ENCODE measurements at regions not wholly inside any gene's neighbourhood (a gene's known extent, or its start where the extent isn't known, plus 50 kb on each side); places are given as distances from the start of the nearest gene placed in this dataset.

DNA sequence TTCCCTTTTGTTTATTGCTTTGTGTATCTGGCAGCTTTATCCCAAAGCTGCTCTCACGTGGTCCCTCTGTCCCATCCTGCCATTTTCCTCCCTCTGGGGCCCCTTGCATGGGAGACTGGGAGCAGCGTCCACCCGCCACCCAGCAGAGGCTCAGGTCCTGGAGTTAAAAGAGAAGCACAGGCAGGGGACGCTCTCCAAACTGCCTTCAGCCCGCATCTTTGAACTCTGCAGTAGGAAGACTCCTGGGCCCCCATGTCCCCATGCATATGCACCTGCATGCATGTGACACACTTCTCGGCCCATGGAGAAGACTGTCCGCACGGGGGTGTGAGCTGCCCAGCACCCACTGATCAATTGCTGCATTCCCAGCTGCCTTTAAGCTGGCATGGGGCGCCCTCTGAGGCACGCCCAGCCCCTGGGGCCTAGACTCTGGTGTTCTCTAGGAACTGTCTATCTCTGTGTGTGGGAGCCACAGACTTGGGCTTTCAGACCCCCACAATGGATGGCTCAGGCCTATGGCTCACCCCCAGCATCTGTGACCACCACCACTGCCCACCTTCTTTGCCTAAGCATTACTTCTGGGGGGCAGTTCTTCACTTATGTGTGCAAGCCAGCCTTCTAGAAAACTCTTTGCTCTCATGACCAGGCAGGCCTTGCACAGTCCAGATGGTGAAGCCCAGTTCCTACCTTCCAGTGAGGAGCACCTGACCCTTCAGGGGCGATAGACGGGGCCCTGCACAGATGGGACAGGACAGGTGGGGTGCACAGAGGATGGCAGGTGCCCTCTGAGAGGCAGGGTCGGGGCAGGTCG, 96.1 kb upstream of the DIO3 start:
- no peak overlapping the region for H3K4me3 ChIP-seq (ENCODE audit: control insufficient read depth, low read depth, low read length)
- TF ChIP-seq, protein P1, sequence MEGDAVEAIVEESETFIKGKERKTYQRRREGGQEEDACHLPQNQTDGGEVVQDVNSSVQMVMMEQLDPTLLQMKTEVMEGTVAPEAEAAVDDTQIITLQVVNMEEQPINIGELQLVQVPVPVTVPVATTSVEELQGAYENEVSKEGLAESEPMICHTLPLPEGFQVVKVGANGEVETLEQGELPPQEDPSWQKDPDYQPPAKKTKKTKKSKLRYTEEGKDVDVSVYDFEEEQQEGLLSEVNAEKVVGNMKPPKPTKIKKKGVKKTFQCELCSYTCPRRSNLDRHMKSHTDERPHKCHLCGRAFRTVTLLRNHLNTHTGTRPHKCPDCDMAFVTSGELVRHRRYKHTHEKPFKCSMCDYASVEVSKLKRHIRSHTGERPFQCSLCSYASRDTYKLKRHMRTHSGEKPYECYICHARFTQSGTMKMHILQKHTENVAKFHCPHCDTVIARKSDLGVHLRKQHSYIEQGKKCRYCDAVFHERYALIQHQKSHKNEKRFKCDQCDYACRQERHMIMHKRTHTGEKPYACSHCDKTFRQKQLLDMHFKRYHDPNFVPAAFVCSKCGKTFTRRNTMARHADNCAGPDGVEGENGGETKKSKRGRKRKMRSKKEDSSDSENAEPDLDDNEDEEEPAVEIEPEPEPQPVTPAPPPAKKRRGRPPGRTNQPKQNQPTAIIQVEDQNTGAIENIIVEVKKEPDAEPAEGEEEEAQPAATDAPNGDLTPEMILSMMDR (conservative IDR thresholded peaks at IDR 0.05; ENCODE audit: control insufficient read depth, insufficient read depth, low read depth, low read length) = no peak
- DNase-seq (ENCODE audit: low read depth) = no peak

DNA sequence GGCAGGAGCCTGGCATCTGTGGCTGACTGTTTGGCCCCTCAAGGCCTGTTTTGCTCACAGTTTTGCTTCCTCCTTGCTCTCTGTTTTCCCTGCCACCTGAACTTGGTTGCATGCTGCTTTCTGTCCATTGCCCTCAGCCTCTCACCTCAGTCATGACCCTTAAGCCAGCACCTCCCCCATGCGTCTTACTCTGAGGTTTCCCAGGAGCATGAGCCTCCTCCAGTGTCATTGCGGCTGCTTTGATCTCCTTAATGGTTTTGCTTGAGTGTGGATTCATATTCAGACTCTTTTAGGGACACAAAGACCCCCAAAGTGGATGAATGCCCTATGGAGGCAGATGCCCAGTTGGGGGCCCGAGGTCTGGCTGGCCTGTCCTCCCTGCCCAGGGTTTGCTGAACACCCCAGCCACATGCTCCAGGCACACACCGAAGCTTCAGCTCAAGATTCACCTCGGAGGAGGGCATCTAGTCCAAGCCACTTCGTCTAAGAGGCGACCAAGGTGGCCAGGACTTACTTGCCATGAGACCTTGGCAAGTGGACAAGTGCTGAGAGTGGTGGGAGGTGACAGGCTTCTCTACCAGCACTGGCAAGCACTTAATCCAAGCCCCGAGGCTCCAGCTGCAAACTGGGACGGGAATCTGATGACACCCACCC, 95.4 kb upstream of the DIO3 start:
- H3K4me3 ChIP-seq (ENCODE audit: control insufficient read depth, low read depth, low read length) = no peak overlapping the region
- TF ChIP-seq, protein P1 (conservative IDR thresholded peaks at IDR 0.05; ENCODE audit: control insufficient read depth, insufficient read depth, low read depth, low read length) = no peak
- DNase-seq (ENCODE audit: low read depth) = no peak

DNA sequence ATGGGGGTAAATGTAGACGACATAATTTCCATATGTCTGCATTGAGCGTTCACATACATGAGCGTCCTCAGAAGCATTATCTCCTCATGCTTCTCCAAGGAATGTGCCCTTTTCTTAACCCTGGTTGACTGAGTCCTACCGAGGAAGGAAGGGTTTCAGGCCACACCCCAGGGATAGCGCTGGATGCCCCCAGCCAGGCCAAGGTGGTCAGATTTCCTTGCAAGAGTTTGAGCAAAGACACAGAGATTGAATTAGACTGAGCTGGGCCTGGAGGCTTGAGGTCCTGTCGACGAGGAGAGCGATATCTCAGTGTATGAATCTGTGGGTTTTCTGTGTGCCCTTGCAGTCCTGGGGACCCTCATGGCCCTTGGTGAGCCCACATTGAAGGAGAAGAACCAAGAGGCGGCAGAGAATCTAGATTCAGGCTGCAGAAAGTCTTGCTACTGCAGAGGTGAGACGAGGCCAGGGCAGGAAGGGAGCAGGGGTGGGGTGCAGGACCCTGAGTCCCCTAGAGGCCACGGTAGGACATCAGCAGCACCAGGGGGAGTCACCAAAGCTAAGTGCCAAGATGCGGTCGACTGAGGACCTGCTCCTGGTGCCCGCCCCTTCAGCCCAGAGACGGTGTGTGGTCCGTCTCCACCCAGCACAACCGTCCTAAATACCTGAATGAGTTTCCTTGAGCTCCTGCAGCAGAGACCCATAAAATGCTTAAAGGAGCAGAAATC, 94.7 kb upstream of the DIO3 start:
- no peak overlapping the region for H3K4me3 ChIP-seq (ENCODE audit: control insufficient read depth, low read depth, low read length)
- TF ChIP-seq, protein P1 (conservative IDR thresholded peaks at IDR 0.05; ENCODE audit: control insufficient read depth, insufficient read depth, low read depth, low read length) = no peak
- DNase-seq (ENCODE audit: low read depth) = no peak

DNA sequence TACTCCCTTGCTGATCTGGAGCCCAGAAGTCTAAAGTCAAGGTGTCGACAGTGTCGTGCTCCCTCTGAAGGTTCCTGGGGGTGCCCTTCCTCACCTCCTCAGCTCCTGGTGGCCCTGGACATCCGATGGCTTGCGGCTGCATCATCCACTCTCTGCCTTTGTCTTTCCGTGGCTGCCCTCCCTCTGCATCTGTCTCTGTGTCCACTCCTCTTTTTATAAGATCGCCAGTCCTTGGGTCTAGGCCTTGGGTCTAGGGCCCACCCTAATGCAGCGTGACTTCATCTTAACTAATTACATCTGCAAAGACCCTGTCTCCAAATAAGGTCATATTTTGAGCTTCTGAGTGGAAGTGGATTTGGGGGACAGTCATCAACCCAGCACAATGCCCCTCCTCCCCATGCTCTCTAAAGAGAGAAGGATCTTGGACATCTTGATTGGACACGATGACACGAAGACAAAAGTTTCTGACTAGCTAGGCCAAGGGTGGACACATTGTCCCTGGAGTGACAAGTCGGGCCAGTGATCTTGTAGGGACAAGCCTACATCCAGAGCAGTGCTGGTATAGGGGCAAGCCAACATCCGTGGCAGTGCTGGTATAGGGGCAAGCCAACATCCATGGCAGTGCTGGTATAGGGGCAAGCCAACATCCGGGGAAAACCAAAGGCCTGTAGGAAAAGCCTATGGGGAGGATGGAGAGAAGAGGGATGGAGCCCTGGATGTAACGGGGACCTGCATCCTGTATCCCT, 93.9 kb upstream of the DIO3 start:
- DNase-seq (ENCODE audit: low read depth) = no peak
- TF ChIP-seq, protein P1 (conservative IDR thresholded peaks at IDR 0.05; ENCODE audit: control insufficient read depth, insufficient read depth, low read depth, low read length) = no peak
- no peak overlapping the region for H3K4me3 ChIP-seq (ENCODE audit: control insufficient read depth, low read depth, low read length)

DNA sequence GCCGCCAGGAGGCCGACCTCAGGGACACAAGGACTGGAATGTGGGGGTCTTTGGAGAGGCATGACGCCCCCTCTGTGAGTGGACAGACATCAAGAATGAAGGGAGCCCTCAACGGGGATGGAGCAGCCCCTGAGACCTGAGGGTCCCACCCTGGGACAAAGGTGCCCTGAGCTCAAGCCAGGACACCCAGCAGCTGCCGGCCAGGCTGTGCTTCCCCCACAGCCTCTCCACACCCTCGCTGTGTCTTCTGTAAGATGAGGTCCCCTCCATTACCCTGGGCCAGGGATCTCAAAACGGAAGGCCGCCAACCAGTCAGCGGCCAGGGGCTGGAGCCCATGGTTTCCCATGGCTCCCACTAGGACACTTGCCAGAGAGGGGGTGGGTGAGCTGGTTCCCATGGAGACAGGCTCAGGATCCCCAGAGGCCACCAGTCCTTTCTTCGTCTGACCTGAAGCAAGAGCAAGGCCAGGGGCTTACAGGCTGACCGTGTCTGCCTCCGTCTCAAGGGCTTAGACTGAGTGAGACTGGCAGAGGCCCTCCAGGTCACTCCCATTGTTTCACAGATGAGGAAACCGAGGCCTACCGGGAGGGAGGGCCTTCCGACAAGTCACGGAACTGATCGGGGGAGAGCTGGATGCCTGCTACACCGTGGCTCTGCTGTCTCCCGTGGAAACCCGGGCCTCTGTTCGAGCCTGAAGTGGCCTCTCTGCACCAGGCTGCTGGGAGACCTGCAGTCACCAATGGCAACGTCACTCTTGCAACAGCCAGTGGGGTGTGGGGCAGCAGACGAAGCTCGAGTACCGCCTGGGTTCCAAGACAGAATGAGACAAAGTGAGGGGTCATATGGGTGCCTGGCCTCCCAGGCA, 91.7 kb upstream of the DIO3 start:
- TF ChIP-seq, protein P1 (conservative IDR thresholded peaks at IDR 0.05; ENCODE audit: control insufficient read depth, insufficient read depth, low read depth, low read length) = no peak
- no peak for DNase-seq (ENCODE audit: low read depth)
- H3K4me3 ChIP-seq (ENCODE audit: control insufficient read depth, low read depth, low read length) = no peak overlapping the region
